Vagina (tissue), 2 donors: ENCODE measurements at regions not wholly inside any gene's neighbourhood (a gene's known extent, or its start where the extent isn't known, plus 50 kb on each side); places are given as distances from the start of the nearest gene placed in this dataset.

Experiments
- CTCF ChIP-seq, 3 experiments: fragments of 450-650 bp in 2 of 3; fragments of 200-600 bp in 1 of 3; sonication (generic) in 1 of 3; IDR thresholded peaks; one replicate each; pipeline ENCODE4 v1.5.1; 2017 to 2019; ENCODE audit warnings: antibody characterized with exemption in 3 of 3, mild to moderate bottlenecking in 2 of 3, moderate library complexity in 2 of 3
- POLR2A ChIP-seq, 2 donors: fragments of 450-650 bp; IDR thresholded peaks; one replicate each; pipeline ENCODE4 v1.6.1; 2017; ENCODE audit warnings: antibody characterized with exemption in 2 of 2, mild to moderate bottlenecking in 2 of 2, moderate library complexity in 2 of 2

GRCh38 chrX:118221733-118222132 is 105.1 kb upstream of the KLHL13 start:
- TF ChIP-seq CTCF (IDR thresholded peaks at IDR 0.05) = no peak
- TF ChIP-seq POLR2A (IDR thresholded peaks at IDR 0.05) = no peak
